Small intestine (tissue), 7 donors: ENCODE measurements at regions not wholly inside any gene's neighbourhood (a gene's known extent, or its start where the extent isn't known, plus 50 kb on each side); places are given as distances from the start of the nearest gene placed in this dataset.
"Not testable (repeated sequence)": the region's sequence is repeated elsewhere in the genome, so short reads cannot be mapped to it uniquely, and the experiment has no call there.

Experiments used
- DNase-seq, 2 donors: peaks; one replicate each; pipeline versions ENCODE4 v3.0.0 to v3.0.0-alpha.2; 2013
- FAIRE-seq: peaks from 2 replicates; lab custom pipeline; 2012; peaks lifted over from hg19 to GRCh38; lab: Jason Lieb, UNC
- H3K27ac ChIP-seq, 3 donors: one replicate each; pipeline ENCODE4 v1.5.1; 2013; ENCODE audit warnings: low read length in 2 of 3, mild to moderate bottlenecking in 2 of 3, control low read depth in 1 of 3, inconsistent platforms in 1 of 3, low read depth in 1 of 3, moderate library complexity in 1 of 3
- H3K27me3 ChIP-seq, 3 donors: one replicate each; pipeline ENCODE4 v1.6.1; 2013; ENCODE audit warnings: low read length in 3 of 3, inconsistent platforms in 1 of 3; ENCODE audit not compliant: control insufficient read depth in 3 of 3, insufficient read depth in 3 of 3
- H3K36me3 ChIP-seq, 3 donors: one replicate each; pipeline ENCODE4 v1.6.1; 2013; ENCODE audit warnings: low read length in 3 of 3, inconsistent platforms in 1 of 3, low read depth in 1 of 3, mild to moderate bottlenecking in 1 of 3, moderate library complexity in 1 of 3; ENCODE audit not compliant: control insufficient read depth in 3 of 3, insufficient read depth in 2 of 3
- H3K4me1 ChIP-seq, 3 donors: one replicate each; pipeline ENCODE4 v1.6.1; 2013; ENCODE audit warnings: low read length in 2 of 3, inconsistent platforms in 1 of 3, low read depth in 1 of 3, mild to moderate bottlenecking in 1 of 3, moderate library complexity in 1 of 3; ENCODE audit not compliant: control insufficient read depth in 3 of 3, insufficient read depth in 2 of 3
- H3K4me3 ChIP-seq, 3 donors: one replicate each; pipeline ENCODE4 v1.5.1; 2013; ENCODE audit warnings: low read length in 3 of 3, control low read depth in 1 of 3, inconsistent platforms in 1 of 3, low read depth in 1 of 3, mild to moderate bottlenecking in 1 of 3, moderate library complexity in 1 of 3
- H3K9me3 ChIP-seq, 2 donors: one replicate each; pipeline ENCODE4 v1.6.1; 2013; ENCODE audit warnings: low read depth in 1 of 2, low read length in 1 of 2; ENCODE audit not compliant: control insufficient read depth in 2 of 2, insufficient read depth in 1 of 2
- WGBS, 3 donors: extraction: QIAGEN DNeasy Blood & Tissue Kit; methylation state at CpG; one replicate each; pipeline ENCODE4 v1.1.7; 2013; 5-methylcytosine and 5-hydroxymethylcytosine counted together
- donor health status: healthy with polysubstance abuse.
- donor health status: control.
- donor health status: control.
- donor health status: Bipolar disorder and iron deficiency.
- donor health status: healthy.

GRCh38 chrX:1815456-1816175 lies 200.8 kb downstream of the ASMT start:
- WGBS, 3 donors, result 90 to 94% (median 92%) methylated on average over 15 of the region's 15 CpGs

GRCh38 chrX:1816387-1816982 lies 201.6 kb downstream of the ASMT start:
- not testable (repeated sequence) for H3K4me3 ChIP-seq, DNase-seq, H3K4me1 ChIP-seq, FAIRE-seq, H3K9me3 ChIP-seq, H3K27ac ChIP-seq, H3K36me3 ChIP-seq, H3K27me3 ChIP-seq
- 95 to 98% (median 97%) methylated on average over 17 of the region's 17 CpGs for WGBS, 3 donors

More at GRCh38 chrX:1815456-1816175, 200.8 kb downstream of the ASMT start:
- no peak overlapping the region for H3K27ac ChIP-seq
- no peaks in the 10 kb centered on the region for H3K36me3 ChIP-seq
- no peaks in the 10 kb centered on the region for H3K27me3 ChIP-seq
- H3K4me1 ChIP-seq, result no peaks in the 10 kb centered on the region
- H3K9me3 ChIP-seq, result peaks cover 0 to 7% of the 10 kb centered on the region in 2 donors
- FAIRE-seq, result no peak
- H3K4me3 ChIP-seq, result no peak overlapping the region
- no peak for DNase-seq

GRCh38 chrX:1821846-1822245 lies 207.0 kb downstream of the ASMT start:
- no peaks in the 10 kb centered on the region for H3K9me3 ChIP-seq
- H3K4me3 ChIP-seq, result no peak overlapping the region
- no peaks in the 10 kb centered on the region for H3K4me1 ChIP-seq
- FAIRE-seq (no peak), DNase-seq (no peak)
- H3K27me3 ChIP-seq, result no peaks in the 10 kb centered on the region
- no peak overlapping the region for H3K27ac ChIP-seq
- 85 to 89% (median 88%) methylated on average over 8 of the region's 8 CpGs for WGBS, 3 donors
- H3K36me3 ChIP-seq, result no peaks in the 10 kb centered on the region

GRCh38 chrX:1824855-1825254 lies 210.0 kb downstream of the ASMT start:
- Histone ChIP-seq H3K4me1 (no peaks in the 10 kb centered on the region), H3K4me3 (no peak overlapping the region), H3K9me3 (no peaks in the 10 kb centered on the region), H3K27ac (no peak overlapping the region), H3K36me3 (no peaks in the 10 kb centered on the region), H3K27me3 (no peaks in the 10 kb centered on the region)
- FAIRE-seq (no peak), DNase-seq (no peak)
- WGBS, 3 donors, result 78 to 81% (median 81%) methylated on average over 6 of the region's 6 CpGs

- DNase-seq (no peak), FAIRE-seq (no peak)
- no peaks in the 10 kb centered on the region for H3K36me3 ChIP-seq
- H3K27ac ChIP-seq, result no peak overlapping the region
- H3K4me3 ChIP-seq, result no peak overlapping the region
- WGBS, 3 donors, result 85 to 90% (median 89%) methylated on average over 15 of the region's 15 CpGs
- H3K9me3 ChIP-seq, result peaks cover 0 to 3% of the 10 kb centered on the region in 2 donors
- H3K27me3 ChIP-seq, result no peaks in the 10 kb centered on the region
- no peaks in the 10 kb centered on the region for H3K4me1 ChIP-seq
These were observed 218.9 kb downstream of the ASMT start for GRCh38 chrX:1833656-1834360.

GRCh38 chrX:1835056-1835455 lies 220.2 kb downstream of the ASMT start:
- H3K27me3 ChIP-seq, result no peaks in the 10 kb centered on the region
- FAIRE-seq (no peak), DNase-seq (no peak)
- no peak overlapping the region for H3K4me3 ChIP-seq
- no peaks in the 10 kb centered on the region for H3K36me3 ChIP-seq
- WGBS, 3 donors, result 45 to 54% (median 51%) methylated on average over 4 of the region's 4 CpGs
- H3K9me3 ChIP-seq, result peaks cover 0 to 3% of the 10 kb centered on the region in 2 donors
- no peak overlapping the region for H3K27ac ChIP-seq
- H3K4me1 ChIP-seq, result no peaks in the 10 kb centered on the region

GRCh38 chrX:1836683-1837082 lies 221.8 kb downstream of the ASMT start:
- no peak overlapping the region for H3K27ac ChIP-seq
- peaks cover 0 to 3% of the 10 kb centered on the region in 2 donors for H3K9me3 ChIP-seq
- no peaks in the 10 kb centered on the region for H3K27me3 ChIP-seq
- no peak for FAIRE-seq
- WGBS, 3 donors, result 85 to 87% (median 87%) methylated on average over 6 of the region's 6 CpGs
- H3K4me1 ChIP-seq, result no peaks in the 10 kb centered on the region
- no peaks in the 10 kb centered on the region for H3K36me3 ChIP-seq
- no peak overlapping the region for H3K4me3 ChIP-seq
- DNase-seq, result no peak

GRCh38 chrX:1841746-1842145 lies 226.9 kb downstream of the ASMT start:
- no peak for FAIRE-seq

More at GRCh38 chrX:1841746-1842145, 226.9 kb downstream of the ASMT start:
- 94 to 96% (median 96%) methylated on average over 7 of the region's 7 CpGs for WGBS, 3 donors
- no peak overlapping the region for H3K4me3 ChIP-seq
- H3K36me3 ChIP-seq, result no peaks in the 10 kb centered on the region
- H3K4me1 ChIP-seq, result no peaks in the 10 kb centered on the region
- DNase-seq, result no peak
- no peak overlapping the region for H3K27ac ChIP-seq
- H3K27me3 ChIP-seq, result no peaks in the 10 kb centered on the region
- peaks cover 0 to 3% of the 10 kb centered on the region in 2 donors for H3K9me3 ChIP-seq
